HL-60 (cell line): ENCODE measurements at regions not wholly inside any gene's neighbourhood (a gene's known extent, or its start where the extent isn't known, plus 50 kb on each side); places are given as distances from the start of the nearest gene placed in this dataset.
A peak's percentile ranks its signal among the peaks of the same experiment; 100 is the strongest.

Experiments
- DNase-seq, 2 experiments: peaks; one replicate each; pipeline ENCODE4 v3.0.0-alpha.2; 2010 to 2020; ENCODE audit warnings: low read depth in 1 of 2, low spot score in 1 of 2
- H3K27ac ChIP-seq: fragments of 250-450 bp; sonication (Bioruptor Pico); replicated peaks from 2 replicates; pipeline ENCODE4 v1.5.1; 2020; ENCODE audit warnings: mild to moderate bottlenecking, moderate library complexity
- H3K27me3 ChIP-seq: fragments of 250-450 bp; sonication (Bioruptor Pico); 2 replicates; pipeline ENCODE4 v1.5.1; 2021; ENCODE audit warnings: mild to moderate bottlenecking, moderate library complexity; ENCODE audit not compliant: insufficient read depth, poor library complexity, severe bottlenecking
- H3K4me3 ChIP-seq: replicated peaks from 2 replicates; pipeline ENCODE4 v1.5.1; 2011; ENCODE audit warnings: mild to moderate bottlenecking, control low read depth, low read length; ENCODE audit not compliant: insufficient read depth
- CTCF ChIP-seq: IDR thresholded peaks from one replicate; pipeline ENCODE4 v1.5.1; 2011; ENCODE audit warnings: low read length, control low read depth, inconsistent platforms; ENCODE audit not compliant: insufficient read depth
- GABPA ChIP-seq: IDR thresholded peaks from 2 replicates; pipeline ENCODE4 v1.6.1; 2012; ENCODE audit warnings: low read depth
- POLR2AphosphoS5 ChIP-seq: IDR thresholded peaks from 2 replicates; pipeline ENCODE4 v1.6.1; 2012; ENCODE audit warnings: low read depth
- REST ChIP-seq: IDR thresholded peaks from 2 replicates; pipeline ENCODE4 v1.6.1; 2012; ENCODE audit warnings: low read depth; ENCODE audit not compliant: insufficient replicate concordance
- SPI1 ChIP-seq: IDR thresholded peaks from 2 replicates; pipeline ENCODE4 v1.6.1; 2012; ENCODE audit warnings: low read depth, mild to moderate bottlenecking, borderline replicate concordance

- no peak for DNase-seq
- Histone ChIP-seq H3K27ac (no peak overlapping the region), H3K4me3 (no peak overlapping the region), H3K27me3 (no peaks in the 10 kb centered on the region)
- TF ChIP-seq POLR2AphosphoS5 (no peak), REST (no peak), CTCF (no peak), SPI1 (no peak), GABPA (no peak)
These were observed 790.5 kb upstream of the ID2 start for GRCh38 chr2:7891312-7891711.

- no peak for DNase-seq
- no peak overlapping the region for H3K4me3 ChIP-seq
- TF ChIP-seq SPI1 (peak; percentile 60; the same call in 1 of the 2 replicates), REST (no peak)
- H3K27me3 ChIP-seq = no peaks in the 10 kb centered on the region
- H3K27ac ChIP-seq = no peak overlapping the region
These were observed 786.6 kb upstream of the ID2 start for GRCh38 chr2:7895289-7895688.

- no peak for TF ChIP-seq SPI1
- TF ChIP-seq CTCF = no peak
- no peak for TF ChIP-seq REST
- TF ChIP-seq POLR2AphosphoS5 = no peak
- no peak for TF ChIP-seq GABPA
- H3K27me3 ChIP-seq = no peaks in the 10 kb centered on the region
These were observed 784.8 kb upstream of the ID2 start for GRCh38 chr2:7896940-7897487.

GRCh38 chr2:7899241-7899640 lies 782.6 kb upstream of the ID2 start:
- DNase-seq = peak; percentile 28 to 33
- Histone ChIP-seq H3K27me3 (no peaks in the 10 kb centered on the region), H3K27ac (peak overlapping the region; percentile 50), H3K4me3 (no peak overlapping the region)
- no peak for TF ChIP-seq CTCF
- TF ChIP-seq REST = no peak
- no peak for TF ChIP-seq SPI1
- TF ChIP-seq GABPA = no peak
- no peak for TF ChIP-seq POLR2AphosphoS5

More at GRCh38 chr2:7896940-7897487, 784.8 kb upstream of the ID2 start:
- Histone ChIP-seq H3K4me3 (no peak overlapping the region), H3K27ac (peak overlapping the region; percentile 14)
- DNase-seq = peak in 1 of 2 experiments; percentile 36
